OCI-M1 (cell line): ENCODE measurements at regions not wholly inside any gene's neighbourhood (a gene's known extent, or its start where the extent isn't known, plus 50 kb on each side); places are given as distances from the start of the nearest gene placed in this dataset.

ENCODE experiments used
- DNase-seq: peaks from one replicate; lab custom pipeline; 2025; lab: John Stamatoyannopoulos, UW

DNA sequence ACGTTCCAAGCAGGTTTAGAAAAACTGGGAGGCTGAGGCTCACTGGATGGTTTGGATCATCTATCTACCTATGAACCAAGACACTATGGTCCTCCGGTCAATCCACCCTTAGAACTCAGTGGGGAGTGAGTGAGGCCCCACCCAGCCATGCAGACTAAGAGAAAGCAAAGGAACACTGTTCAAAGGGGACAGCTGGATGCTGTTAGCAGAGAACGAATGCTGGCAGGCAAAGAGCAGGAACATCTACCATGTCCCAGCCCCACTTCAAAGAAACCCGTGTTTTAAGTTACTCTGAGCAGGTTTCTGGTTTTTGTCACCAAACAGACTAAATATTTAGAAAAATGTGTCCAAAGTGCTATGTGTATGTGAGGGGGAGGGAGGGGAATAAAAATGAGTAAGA, 183.4 kb upstream of the XYLT1 start:
- DNase-seq, result no peak

DNA sequence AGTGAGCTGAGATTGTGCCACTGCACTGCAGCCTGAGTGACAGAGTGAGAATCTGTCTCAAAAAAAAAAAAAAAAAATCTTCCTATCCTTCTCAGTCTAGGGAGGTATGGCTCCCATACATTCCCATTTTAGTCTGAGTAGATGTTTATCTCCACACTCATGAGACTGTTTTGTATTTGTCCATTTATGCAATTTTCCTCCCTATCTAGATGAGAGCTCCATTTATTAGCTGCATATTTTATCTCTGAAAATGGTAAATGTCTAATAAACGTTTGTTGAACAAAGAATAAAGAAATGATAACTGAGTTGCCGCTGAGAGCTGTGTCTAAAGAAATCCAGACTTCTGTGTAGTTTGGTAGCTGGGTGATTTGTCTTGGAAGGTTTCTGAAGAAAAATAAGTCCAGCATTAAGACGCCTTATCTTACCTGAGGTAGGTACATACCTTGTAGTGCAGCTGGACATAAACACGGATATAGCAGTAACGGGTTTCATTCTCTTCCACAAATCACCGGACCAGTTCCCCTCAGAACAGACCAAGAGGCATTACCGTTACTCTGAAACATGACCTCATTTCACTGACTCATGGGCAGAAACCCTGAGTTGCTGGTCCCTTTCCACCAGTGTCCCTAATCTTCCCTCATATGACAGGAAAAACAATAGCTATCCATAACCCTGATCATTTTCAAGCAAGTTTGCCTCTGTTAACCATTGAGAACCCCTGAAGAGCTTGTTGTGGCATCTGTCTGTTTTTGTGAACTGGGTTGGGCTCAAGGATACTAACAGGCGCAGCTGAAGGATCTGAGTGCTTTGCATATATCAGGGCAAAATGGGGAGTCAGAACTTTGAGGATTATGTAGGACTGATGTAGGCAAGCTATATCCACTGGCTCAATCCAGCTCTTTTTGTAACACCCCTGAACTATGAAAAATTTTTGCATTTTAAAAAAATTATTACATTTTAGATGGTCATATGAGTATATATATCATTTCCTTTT, 177.4 kb upstream of the XYLT1 start:
- DNase-seq, result no peak

DNA sequence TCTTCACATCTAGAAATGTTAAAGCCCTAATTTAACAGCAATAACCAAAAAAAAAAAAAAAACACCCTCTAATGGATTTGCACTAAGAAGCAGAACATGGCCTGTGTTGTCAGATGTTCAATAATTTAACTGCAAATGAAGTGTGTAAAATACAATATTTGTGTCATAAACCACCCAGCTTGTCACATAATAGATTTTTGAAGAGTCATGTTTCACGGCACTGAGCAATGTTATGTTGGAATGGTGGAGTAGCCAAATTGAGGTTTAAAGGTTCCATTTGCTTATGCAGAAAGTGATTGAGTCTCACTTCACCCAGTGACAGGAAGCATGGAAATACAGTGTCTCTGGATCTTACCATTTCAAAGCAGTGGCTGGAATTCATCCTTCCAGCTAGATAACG, 173.2 kb upstream of the XYLT1 start:
- no peak for DNase-seq

DNA sequence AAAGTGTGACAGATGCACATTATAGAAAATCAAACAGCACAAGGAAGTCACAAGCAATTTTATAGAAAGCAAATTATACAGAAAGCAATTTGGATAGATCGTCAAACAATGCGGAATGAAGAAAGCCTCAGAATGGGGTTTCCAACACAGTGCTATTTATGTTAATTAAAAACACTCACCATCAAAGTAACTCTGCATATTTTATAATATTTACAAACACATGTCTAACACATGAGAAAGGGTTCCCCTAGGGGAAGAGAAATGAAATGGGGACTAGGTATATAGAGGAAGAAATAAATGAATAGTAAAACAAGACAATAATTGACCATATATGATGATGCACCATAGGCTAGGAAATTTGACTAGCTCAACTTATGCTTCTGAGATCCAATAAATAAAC, 171.2 kb upstream of the XYLT1 start:
- DNase-seq, result no peak

DNA sequence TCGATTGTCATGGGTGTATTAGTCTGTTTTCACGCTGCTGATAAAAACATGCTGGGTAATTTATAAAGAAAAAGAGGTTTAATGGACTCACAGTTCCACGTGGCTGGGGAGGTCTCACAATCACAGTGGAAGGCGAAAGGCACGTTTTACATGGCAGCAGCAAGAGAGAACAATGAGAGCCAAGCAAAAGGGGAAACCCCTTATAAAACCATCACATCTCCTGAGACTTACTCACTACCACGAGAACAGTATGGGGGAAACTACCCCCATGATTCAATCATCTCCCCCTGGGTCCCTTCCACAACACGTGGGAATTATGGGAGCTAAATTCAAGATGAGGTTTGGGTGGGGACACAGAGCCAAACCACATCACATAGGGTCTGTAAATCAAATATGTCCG, 167.4 kb upstream of the XYLT1 start:
- DNase-seq, result no peak

DNA sequence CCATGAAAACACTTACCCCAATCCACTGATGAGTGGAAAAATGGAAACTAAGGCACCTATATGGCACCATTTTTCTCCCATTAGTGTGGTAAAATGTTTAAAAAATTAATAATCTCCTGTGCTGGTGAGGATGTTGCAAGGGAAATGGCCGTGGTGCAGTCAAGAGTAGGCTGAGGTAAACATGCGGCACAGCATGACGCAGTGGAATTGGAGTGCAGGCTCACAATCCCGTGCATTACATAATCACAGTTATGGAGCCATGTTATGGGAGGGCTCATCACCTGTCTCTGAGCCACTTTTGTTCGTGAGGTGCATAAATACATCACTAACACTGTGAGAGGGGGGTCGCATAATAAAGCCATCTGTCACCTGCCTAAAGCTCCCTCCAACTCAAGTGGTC, 164.4 kb upstream of the XYLT1 start:
- no peak for DNase-seq

DNA sequence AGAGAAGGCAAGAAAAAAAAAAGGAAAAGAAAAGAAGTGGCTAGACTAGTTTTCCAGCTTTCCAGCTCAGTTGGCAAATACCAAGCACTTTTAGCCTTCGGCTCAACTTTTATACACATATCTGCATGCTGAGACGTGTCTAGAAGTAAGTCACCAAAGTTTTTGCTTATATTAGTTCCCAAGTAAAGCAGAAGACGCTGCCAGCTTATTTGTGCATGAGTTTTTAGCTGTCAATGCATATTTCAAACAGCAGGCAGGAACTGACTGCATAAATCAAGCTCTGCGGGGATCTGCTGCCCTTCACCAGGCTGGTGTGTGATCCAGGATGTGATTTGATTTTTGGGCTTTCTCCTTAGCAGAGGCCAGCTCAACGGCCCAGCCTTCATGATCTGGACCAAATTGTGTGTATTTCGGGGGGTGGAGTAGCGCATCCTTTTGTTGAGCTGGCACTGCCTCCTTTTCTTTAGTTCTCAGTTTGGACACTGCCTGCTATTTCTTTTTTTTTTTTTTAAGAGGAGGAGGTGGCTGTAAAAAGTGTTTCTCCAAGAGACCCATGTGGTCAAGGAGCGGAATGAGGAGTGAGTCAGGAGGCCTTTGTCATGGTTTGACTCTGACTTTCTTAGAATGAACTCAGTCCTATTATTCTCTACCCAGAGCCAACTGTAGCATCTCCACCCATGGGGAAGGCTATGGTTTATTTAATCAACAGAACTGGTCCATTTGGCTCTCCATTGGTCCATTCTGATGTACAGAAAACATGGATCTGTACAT, 162.6 kb upstream of the XYLT1 start:
- DNase-seq, result no peak

DNA sequence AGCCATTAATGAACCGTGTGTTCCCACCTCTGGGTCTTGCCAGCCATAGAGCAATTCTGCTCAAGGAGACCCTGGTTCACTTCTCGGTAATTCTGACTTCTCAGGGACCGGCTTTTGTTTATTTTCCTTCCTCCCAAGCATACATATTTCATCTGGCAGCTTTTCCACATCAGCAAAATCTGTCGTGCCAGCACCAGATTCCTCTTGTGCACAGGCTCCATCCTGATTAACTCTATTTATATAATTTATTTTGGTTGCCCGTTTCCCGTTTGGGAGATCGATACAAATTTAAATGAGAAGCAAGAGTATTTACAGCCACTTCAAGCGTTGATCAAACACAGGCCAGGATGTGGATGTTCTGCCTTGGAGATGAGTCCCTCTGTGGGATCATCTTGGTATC, 161.9 kb upstream of the XYLT1 start:
- no peak for DNase-seq

DNA sequence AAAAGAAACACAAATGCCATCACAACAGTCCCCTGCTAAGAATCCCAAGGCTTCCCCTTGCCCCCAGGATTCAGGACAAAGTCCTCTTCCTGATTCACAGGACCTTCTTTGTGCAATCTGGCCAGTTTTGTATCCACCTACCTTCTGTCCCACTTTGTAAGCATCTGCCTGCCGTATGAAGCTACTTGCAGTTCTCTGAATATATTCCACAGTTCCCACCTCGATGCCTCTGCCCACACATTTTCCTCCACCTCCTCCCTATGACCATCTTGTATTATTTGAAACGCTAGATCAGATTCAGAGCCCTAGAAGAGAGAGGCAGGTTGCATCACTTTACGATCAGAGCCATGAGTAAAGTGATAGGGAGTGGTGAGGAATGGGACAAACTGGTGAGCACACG, 159.2 kb upstream of the XYLT1 start:
- no peak for DNase-seq

DNA sequence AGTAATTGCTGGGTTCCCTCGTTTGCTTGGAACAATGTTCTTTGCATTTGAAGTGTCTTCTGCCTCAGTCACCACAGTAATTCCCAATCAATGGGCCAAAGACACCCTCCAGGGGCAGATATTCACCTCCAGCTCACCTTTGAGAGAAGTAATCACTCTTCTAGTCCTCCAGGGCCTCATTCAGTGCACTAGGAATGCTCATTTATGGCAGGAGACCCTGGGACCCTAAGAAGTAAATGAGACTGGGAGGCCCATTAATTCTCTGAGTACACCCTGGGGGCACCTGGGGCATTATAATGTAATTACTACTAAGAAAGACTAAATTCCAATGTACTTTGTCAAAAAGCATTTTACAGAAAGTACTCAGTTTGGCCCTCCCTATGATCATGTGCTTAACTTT, 158.2 kb upstream of the XYLT1 start:
- DNase-seq, result no peak

DNA sequence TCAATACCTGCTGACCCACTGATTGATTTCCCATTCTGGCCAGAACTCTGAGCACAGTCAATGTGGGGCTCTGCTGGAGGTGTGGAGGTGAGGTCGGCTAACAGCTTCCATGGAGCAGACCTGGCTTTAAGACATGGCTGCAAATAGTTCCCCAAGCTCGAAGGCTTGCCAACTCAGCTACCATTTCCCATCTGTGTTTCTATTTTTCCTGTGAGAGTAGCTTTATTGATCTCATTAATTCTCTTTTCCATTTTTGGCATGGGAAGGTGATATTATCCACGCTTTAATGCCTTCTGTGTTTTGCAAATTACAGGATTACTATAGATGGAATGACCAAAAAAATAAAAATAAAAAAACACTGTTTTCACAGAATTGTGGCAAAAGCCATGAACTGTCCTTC, 151.6 kb upstream of the XYLT1 start:
- DNase-seq, result no peak

DNA sequence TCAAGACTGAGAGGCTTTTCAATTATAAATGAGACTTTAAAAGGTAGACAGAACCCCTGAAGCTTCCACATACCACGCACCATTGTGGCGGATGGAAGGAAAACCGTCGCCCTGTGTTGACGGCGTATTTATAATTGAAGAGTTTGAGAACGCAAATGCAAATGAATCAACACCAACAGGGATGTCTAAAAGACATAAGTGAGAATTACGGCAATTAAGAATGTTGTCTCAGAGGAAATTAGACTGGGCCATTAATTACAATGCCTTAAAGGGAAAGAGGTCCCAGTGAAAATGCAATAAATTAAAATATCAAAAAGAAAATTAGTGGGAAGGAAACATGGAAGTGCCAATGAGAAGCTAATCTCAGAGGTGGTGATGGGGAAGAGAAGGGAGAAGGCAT, 148.5 kb upstream of the XYLT1 start:
- no peak for DNase-seq

DNA sequence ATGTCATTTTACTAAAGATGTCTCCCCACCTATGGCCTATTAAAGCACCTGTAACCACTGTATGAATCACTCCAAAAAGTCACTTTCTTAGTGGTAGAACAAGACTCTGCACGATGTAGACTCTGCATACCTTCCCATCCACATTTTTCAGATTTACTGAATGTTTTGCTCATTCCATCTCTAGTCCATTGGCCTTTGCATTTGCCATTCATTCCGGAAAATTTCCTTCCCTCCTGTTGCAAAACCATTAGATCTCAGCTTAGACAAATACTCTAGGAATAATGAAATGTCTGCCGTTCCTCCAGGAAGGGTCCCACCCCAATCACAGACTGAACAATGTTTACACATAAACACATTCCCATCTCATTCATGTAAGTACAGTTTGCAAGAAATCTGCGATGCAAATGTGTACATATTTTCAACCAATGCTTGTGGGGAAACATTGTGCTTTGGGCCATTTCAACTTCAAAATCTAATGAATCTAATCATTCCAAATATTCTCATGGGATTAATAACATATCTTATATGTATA, 146.3 kb upstream of the XYLT1 start:
- no peak for DNase-seq

DNA sequence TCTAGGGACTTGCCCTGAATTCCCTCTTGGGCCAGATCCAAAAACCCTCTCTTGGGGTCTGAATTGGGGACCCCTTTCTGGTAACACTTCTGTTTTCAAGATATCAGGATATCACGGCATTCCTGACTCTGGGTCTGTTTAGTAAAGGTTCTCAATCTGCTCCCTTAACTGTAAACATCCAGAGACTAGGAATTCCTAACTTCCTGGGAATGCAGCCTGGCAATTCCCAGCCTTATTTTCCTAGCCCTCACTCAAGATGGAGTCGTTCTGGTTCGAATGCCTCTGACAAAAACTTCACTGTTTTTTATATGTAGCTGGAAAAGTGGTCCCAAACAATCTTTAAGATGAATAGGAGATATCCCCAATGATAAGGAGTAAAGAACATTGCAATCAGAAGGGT, 141.6 kb upstream of the XYLT1 start:
- no peak for DNase-seq

DNA sequence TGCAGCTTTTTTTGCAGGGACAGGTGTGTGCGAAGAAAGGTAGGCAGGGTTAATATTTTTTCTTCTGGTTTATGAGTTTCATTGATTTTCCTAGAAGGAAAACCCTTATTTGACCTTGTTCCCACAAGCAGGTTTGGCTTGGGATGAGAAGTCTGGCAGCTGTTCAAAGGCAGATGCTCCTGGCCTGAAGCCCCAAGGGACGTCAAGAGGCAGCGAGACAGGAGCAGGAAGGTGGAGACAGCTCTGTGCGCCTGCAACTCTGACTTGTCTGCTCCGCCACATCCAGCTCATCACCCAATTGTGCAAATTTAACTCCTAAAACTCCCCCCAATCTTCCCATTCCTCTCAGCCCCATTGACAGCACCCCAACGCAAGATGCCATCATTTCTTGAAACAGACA, 136.8 kb upstream of the XYLT1 start:
- DNase-seq, result no peak

DNA sequence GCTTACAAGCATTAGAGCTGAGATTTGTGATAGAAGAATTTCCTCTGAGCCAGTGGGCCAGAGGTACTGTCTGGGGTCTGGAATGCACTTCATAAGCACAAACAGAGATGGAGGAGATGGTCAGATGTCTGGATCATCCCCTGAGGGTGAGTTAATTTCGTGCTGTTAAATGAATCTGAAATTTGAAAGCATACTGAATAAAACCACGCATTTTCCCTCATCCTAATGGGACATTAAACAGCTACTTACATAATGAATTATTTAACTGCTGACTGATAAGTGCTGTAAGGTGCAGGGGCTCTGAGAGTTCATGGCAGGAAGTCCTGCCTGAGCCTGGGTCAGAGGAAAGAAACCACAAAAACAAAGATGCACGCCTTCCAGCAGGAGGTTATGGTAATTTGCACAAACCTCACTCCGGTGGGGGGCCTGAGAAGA, 136.3 kb upstream of the XYLT1 start:
- no peak for DNase-seq

DNA sequence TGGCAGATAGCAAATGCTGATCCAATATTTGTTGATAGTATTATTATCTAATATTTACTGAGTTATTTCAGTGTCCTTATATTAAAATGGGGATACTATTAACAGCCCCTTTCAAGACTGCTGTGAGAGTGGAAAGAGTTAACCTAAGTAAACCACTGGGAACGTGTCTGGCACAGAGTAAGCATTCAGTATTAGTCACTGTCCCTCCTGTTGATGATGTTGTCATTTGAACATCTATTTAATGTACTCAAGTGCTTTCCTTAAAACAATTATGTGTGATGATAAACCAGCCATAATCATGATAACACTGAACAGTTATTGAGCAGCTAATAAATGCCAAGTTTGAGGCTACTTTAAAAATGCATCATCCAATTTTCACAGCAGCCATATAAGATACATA, 135.7 kb upstream of the XYLT1 start:
- no peak for DNase-seq

DNA sequence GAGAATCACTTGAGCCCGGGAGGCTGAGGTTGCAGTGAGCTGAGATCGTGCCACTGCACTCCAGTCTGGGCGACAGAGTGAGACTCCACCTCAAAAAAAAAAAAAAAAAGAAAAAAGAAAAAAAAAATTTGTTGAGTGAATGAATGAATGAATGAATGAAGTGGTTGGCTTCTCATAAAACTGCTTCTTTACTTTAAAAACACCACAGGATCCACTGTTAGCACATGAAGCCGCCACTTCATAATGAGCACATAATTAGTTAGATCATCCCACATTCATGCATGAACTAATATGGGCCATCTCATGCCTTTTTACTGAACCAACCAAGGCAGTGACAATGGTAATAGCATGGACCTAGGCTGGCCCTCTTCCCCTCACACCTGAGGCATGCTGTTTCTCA, 135.0 kb upstream of the XYLT1 start:
- no peak for DNase-seq

DNA sequence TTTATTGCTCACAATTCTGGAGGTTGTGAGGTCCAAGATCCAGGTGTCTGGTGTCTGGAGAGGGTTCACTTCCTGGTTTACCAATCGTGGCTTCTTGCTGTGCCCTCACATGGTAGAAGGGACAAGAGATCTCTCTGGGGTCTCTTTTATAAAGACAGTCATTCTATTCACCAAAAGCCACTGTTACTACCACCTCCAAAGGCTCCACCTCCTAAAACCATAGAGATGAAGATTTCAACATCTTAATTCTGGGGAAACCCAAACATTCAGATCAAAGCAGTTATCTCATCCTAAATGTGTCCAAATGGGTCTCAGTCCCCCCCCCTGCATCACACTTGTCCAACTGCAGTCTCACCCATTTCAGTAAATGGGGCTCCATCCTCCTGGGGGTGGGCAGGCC, 132.9 kb upstream of the XYLT1 start:
- no peak for DNase-seq

DNA sequence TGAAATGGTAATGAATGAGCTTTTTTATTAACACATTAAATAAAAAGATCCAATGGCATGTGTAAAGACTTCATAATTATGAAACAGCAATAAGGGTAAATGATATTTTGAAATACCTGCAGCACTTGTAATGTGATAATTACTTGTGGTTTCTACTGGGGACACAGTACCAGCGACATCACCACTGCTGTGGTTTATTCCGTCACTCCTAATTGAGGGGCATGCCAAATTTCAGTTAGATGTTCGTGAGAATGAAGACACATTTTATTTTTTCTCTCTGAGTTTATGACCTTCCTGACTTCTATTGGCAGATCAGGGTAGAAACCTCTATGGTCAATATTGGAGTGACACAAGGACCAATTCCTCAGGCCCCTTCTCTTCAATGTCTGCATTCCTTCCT, 131.9 kb upstream of the XYLT1 start:
- DNase-seq, result no peak

DNA sequence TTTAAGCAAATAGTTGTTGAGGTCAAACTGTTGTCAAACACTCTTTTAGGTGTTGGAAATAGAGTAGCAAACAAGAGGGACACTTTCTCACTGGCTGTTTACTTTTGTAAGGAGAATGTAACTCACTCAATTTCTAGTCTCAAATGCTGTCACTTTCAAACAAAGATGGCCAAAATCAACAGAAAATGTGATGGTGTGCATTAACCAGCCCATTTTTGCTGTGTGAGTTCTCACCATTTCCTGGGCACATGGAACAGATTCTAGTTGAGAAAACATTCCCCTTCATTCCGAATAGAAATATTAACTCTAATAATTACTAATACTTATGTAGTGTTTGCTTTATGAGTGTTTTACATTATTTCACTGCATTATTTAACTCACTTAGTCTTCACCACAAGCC, 128.2 kb upstream of the XYLT1 start:
- no peak for DNase-seq

DNA sequence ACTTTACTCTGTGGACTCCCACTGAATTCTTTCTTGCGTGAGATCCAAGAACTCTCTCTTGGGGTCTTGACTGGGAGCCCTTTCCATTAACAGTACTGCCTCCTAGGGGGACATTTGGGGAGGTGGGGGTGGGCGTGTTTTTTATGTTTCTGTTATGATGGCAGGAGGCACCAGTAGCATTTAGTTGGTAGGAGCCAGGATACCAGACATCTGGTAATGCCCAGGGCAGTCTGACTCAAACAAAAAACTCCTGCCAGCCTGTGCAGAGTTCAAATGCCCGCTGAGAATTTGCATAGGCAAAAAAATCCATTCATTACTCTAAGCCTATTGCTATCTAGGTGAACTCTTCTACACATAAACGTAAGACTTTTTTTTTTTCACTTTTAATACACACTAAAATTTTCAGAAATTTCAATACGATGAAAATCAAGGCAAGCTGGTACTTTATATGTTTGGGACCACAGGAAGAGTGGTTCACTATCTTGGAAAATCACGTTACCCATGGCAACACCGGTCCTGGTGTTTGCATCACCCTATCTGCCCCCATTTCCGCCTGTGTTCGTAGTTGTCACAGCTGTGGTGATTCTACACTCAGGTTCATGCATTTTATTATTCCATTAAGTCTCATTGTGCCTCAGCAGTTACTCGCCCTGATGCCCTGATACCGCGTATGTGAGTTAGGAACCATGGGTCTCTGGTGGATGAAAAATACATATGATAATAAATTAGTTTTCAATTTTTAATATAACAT, 121.1 kb upstream of the XYLT1 start:
- no peak for DNase-seq
